ENCODE measurements at regions not wholly inside any gene's neighbourhood (a gene's known extent, or its start where the extent isn't known, plus 50 kb on each side); places are given as distances from the start of the nearest gene placed in this dataset.

GRCh38 chr16:80418517-80419355 lies 122.1 kb upstream of the DYNLRB2 start:
- no peak for DNase-seq

- no peak for DNase-seq
Measured at GRCh38 chr16:80417706-80418271, 123.0 kb upstream of the DYNLRB2 start.

- DNase-seq, result no peak
Measured at GRCh38 chr16:80408014-80408413, 132.8 kb upstream of the DYNLRB2 start.

GRCh38 chr16:80407265-80407987 lies 133.4 kb upstream of the DYNLRB2 start:
- DNase-seq, result no peak

- DNase-seq, result no peak
Measured at GRCh38 chr16:80404847-80405246, 135.9 kb upstream of the DYNLRB2 start.

GRCh38 chr16:80403894-80404293 lies 136.9 kb upstream of the DYNLRB2 start:
- no peak for DNase-seq

GRCh38 chr16:80390871-80391489 lies 149.8 kb upstream of the DYNLRB2 start:
- no peak for DNase-seq

GRCh38 chr16:80390046-80390445 lies 150.7 kb upstream of the DYNLRB2 start:
- no peak for DNase-seq

GRCh38 chr16:80389338-80389737 lies 151.5 kb upstream of the DYNLRB2 start:
- no peak for DNase-seq

GRCh38 chr16:80387318-80387921 lies 153.4 kb upstream of the DYNLRB2 start:
- DNase-seq, result no peak

- DNase-seq, result no peak
Measured at GRCh38 chr16:80384862-80385261, 155.9 kb upstream of the DYNLRB2 start.

GRCh38 chr16:80380514-80380913 lies 160.3 kb upstream of the DYNLRB2 start:
- DNase-seq, result no peak

- no peak for DNase-seq
Measured at GRCh38 chr16:80377096-80377956, 163.5 kb upstream of the DYNLRB2 start.

- DNase-seq, result no peak
Measured at GRCh38 chr16:80375973-80376372, 164.8 kb upstream of the DYNLRB2 start.

GRCh38 chr16:80375513-80375912 lies 165.3 kb upstream of the DYNLRB2 start:
- no peak for DNase-seq

GRCh38 chr16:80372341-80372740 lies 168.5 kb upstream of the DYNLRB2 start:
- no peak for DNase-seq

GRCh38 chr16:80369138-80369958 lies 171.4 kb upstream of the DYNLRB2 start:
- peak; percentile 73 for DNase-seq

GRCh38 chr16:80367037-80367658 lies 173.6 kb upstream of the DYNLRB2 start:
- DNase-seq, result no peak

- DNase-seq, result no peak
Measured at GRCh38 chr16:80366023-80366422, 174.8 kb upstream of the DYNLRB2 start.

- no peak for DNase-seq
Measured at GRCh38 chr16:80362816-80363215, 178.0 kb upstream of the DYNLRB2 start.

GRCh38 chr16:80356365-80356764 lies 184.4 kb upstream of the DYNLRB2 start:
- DNase-seq, result no peak

Data from islet precursor cell (in vitro differentiated cells).